ENCODE measurements at regions not wholly inside any gene's neighbourhood (a gene's known extent, or its start where the extent isn't known, plus 50 kb on each side); places are given as distances from the start of the nearest gene placed in this dataset.

DNA sequence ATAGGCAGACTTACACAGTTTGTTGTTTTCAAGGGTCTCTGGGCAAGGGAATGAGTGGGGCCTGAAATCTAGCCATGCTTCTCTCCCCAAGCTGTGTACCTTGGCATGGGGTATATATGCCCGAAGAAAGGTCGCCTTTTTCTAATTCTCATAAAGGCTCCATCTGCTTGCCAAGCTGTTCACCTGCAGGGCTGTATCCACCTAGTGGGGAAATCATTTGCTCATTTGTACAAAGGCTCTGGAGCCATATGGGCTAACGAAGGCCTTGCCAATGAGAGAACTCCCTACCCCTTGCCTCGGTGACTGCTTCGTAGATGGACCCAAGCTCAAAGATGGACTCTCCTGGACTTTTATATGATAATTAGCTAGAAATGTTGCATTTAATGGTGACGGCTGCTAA lies 1097.0 kb downstream of the PDHA2 start:
- no peak for DNase-seq (ENCODE audit: low spot score)
- Histone ChIP-seq H3K9me3 (ENCODE audit: control insufficient read depth in 4 of 4, low read length in 3 of 4) (no peaks in the 10 kb centered on the region), H3K27ac (ENCODE audit: low read depth in 1 of 2, low read length in 2 of 2) (no peak overlapping the region), H3K4me1 (ENCODE audit: control insufficient read depth in 4 of 4, insufficient read depth in 4 of 4, low read length in 3 of 4) (no peaks in the 10 kb centered on the region), H3K27me3 (ENCODE audit: control insufficient read depth in 4 of 4, insufficient read depth in 4 of 4, low read length in 3 of 4) (no peaks in the 10 kb centered on the region), H3K9ac (ENCODE audit: low read depth in 1 of 2, low read length in 2 of 2) (no peak overlapping the region), H3K36me3 (ENCODE audit: control insufficient read depth in 4 of 4, insufficient read depth in 3 of 4, low read depth in 1 of 4, low read length in 3 of 4) (no peaks in the 10 kb centered on the region), H3K4me3 (ENCODE audit: low read depth in 1 of 3, low read length in 3 of 3) (no peak overlapping the region)
- WGBS = 84% methylated on average over 6 of the region's 6 CpGs
- no peak for TF ChIP-seq HNF4G (IDR thresholded peaks at IDR 0.05)
- TF ChIP-seq TAF1 (conservative IDR thresholded peaks at IDR 0.05) = no peak
- no peak for TF ChIP-seq GABPA (IDR thresholded peaks at IDR 0.05 in 1 of 2, conservative IDR thresholded peaks at IDR 0.05 in 1 of 2)
- TF ChIP-seq RXRA (IDR thresholded peaks at IDR 0.05) = no peak
- TF ChIP-seq, protein P1, sequence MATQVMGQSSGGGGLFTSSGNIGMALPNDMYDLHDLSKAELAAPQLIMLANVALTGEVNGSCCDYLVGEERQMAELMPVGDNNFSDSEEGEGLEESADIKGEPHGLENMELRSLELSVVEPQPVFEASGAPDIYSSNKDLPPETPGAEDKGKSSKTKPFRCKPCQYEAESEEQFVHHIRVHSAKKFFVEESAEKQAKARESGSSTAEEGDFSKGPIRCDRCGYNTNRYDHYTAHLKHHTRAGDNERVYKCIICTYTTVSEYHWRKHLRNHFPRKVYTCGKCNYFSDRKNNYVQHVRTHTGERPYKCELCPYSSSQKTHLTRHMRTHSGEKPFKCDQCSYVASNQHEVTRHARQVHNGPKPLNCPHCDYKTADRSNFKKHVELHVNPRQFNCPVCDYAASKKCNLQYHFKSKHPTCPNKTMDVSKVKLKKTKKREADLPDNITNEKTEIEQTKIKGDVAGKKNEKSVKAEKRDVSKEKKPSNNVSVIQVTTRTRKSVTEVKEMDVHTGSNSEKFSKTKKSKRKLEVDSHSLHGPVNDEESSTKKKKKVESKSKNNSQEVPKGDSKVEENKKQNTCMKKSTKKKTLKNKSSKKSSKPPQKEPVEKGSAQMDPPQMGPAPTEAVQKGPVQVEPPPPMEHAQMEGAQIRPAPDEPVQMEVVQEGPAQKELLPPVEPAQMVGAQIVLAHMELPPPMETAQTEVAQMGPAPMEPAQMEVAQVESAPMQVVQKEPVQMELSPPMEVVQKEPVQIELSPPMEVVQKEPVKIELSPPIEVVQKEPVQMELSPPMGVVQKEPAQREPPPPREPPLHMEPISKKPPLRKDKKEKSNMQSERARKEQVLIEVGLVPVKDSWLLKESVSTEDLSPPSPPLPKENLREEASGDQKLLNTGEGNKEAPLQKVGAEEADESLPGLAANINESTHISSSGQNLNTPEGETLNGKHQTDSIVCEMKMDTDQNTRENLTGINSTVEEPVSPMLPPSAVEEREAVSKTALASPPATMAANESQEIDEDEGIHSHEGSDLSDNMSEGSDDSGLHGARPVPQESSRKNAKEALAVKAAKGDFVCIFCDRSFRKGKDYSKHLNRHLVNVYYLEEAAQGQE (IDR thresholded peaks at IDR 0.05) = no peak
- TF ChIP-seq, protein P2, sequence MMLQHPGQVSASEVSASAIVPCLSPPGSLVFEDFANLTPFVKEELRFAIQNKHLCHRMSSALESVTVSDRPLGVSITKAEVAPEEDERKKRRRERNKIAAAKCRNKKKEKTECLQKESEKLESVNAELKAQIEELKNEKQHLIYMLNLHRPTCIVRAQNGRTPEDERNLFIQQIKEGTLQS (IDR thresholded peaks at IDR 0.05) = no peak
- no peak for TF ChIP-seq FOXA1 (IDR thresholded peaks at IDR 0.05)
- TF ChIP-seq HNF4A (conservative IDR thresholded peaks at IDR 0.05) = no peak
- TF ChIP-seq SP1 (IDR thresholded peaks at IDR 0.05) = no peak
- TF ChIP-seq, protein P3, sequence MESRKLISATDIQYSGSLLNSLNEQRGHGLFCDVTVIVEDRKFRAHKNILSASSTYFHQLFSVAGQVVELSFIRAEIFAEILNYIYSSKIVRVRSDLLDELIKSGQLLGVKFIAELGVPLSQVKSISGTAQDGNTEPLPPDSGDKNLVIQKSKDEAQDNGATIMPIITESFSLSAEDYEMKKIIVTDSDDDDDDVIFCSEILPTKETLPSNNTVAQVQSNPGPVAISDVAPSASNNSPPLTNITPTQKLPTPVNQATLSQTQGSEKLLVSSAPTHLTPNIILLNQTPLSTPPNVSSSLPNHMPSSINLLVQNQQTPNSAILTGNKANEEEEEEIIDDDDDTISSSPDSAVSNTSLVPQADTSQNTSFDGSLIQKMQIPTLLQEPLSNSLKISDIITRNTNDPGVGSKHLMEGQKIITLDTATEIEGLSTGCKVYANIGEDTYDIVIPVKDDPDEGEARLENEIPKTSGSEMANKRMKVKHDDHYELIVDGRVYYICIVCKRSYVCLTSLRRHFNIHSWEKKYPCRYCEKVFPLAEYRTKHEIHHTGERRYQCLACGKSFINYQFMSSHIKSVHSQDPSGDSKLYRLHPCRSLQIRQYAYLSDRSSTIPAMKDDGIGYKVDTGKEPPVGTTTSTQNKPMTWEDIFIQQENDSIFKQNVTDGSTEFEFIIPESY (IDR thresholded peaks at IDR 0.05) = no peak
- TF ChIP-seq, protein P4, sequence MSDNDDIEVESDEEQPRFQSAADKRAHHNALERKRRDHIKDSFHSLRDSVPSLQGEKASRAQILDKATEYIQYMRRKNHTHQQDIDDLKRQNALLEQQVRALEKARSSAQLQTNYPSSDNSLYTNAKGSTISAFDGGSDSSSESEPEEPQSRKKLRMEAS (IDR thresholded peaks at IDR 0.05) = no peak
- TF ChIP-seq EGR1 (IDR thresholded peaks at IDR 0.05; ENCODE audit: low read depth in 2 of 2) = no peak
- no peak for TF ChIP-seq FOXA2 (IDR thresholded peaks at IDR 0.05)
- no peak for TF ChIP-seq JUND (IDR thresholded peaks at IDR 0.05)
- TF ChIP-seq NR2F2 (IDR thresholded peaks at IDR 0.05) = no peak
- no peak for TF ChIP-seq YY1 (IDR thresholded peaks at IDR 0.05)
- no peak for TF ChIP-seq RAD21 (IDR thresholded peaks at IDR 0.05)
- TF ChIP-seq, protein P5, sequence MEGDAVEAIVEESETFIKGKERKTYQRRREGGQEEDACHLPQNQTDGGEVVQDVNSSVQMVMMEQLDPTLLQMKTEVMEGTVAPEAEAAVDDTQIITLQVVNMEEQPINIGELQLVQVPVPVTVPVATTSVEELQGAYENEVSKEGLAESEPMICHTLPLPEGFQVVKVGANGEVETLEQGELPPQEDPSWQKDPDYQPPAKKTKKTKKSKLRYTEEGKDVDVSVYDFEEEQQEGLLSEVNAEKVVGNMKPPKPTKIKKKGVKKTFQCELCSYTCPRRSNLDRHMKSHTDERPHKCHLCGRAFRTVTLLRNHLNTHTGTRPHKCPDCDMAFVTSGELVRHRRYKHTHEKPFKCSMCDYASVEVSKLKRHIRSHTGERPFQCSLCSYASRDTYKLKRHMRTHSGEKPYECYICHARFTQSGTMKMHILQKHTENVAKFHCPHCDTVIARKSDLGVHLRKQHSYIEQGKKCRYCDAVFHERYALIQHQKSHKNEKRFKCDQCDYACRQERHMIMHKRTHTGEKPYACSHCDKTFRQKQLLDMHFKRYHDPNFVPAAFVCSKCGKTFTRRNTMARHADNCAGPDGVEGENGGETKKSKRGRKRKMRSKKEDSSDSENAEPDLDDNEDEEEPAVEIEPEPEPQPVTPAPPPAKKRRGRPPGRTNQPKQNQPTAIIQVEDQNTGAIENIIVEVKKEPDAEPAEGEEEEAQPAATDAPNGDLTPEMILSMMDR (IDR thresholded peaks at IDR 0.05; ENCODE audit: low read depth, low read length, missing input control) = no peak

All from liver (tissue), 8 donors.